HL-60/S4 treated with phorbol 12-myristate 13-acetate at 8.2 ng/mL for 4 days and 3 days (cell line): ENCODE measurements at regions not wholly inside any gene's neighbourhood (a gene's known extent, or its start where the extent isn't known, plus 50 kb on each side); places are given as distances from the start of the nearest gene placed in this dataset.

Source experiments
- in situ Hi-C: fragments of 300-500 bp; cut with MboI; formaldehyde crosslinking; loops from 2 replicates; pipeline ENCODE4 v1.15.0; 2022; ENCODE audit warnings: low sequenced_read_pairs

DNA sequence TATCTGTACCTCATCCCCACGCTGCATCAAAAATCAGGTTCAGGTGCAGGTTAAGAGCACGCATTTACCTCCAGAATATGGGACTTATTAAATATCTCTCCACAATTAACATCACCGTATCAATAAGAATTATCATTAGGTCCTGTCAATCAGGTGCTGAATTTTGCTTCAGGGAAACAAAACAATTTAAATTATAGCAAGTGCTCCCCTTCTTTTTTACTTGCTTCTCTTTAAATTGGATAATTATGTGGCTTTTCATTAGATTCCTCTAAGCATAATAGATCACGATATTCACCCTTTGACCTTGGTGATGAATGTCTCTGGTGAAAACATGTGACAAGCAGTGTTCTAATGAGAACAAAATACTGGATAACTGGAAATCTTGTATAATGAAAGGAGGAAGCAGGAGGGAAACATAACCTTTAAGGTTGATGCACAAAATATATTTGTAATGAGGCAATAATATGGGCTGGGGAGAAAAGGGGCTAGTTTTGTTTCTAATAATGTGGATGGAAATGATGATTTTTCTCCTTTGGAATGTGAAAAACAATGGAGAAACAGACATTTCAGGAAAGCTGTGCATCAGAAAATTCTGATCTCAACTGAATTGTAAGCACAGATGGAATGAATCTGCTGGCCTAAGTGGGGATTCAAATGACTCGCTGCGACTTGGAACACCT lies 166.9 kb downstream of the SNX10 start:
- in situ Hi-C loops, result no loop called here

- in situ Hi-C loops, result no loop called here
Observed at GRCh38 chr7:26459540-26460193, 168.0 kb downstream of the SNX10 start.

- in situ Hi-C loops, result no loop called here
Observed at GRCh38 chr7:26460351-26461085, 168.9 kb downstream of the SNX10 start.

DNA sequence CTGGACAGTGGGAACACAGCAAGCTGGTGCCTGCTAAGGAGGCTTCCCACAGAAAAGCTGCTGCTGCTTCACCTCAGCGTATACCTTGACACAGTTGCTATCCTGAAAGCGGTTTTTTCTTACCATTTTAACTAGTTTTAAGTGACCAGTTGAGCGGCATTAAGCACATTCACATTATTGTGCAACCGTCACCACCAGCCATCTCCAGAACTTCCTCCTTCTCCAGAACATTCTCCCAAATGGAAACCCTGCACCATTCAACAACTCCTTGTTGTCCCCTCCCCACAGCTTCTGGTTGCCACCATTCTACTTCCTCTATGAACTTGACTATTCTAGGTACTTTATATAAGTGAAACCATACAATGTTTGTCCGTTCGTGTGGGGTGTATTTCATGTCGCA lies 169.9 kb downstream of the SNX10 start:
- in situ Hi-C loops, result no loop called here

GRCh38 chr7:26466007-26466406 lies 174.3 kb downstream of the SNX10 start:
- in situ Hi-C loops, result no loop called here

DNA sequence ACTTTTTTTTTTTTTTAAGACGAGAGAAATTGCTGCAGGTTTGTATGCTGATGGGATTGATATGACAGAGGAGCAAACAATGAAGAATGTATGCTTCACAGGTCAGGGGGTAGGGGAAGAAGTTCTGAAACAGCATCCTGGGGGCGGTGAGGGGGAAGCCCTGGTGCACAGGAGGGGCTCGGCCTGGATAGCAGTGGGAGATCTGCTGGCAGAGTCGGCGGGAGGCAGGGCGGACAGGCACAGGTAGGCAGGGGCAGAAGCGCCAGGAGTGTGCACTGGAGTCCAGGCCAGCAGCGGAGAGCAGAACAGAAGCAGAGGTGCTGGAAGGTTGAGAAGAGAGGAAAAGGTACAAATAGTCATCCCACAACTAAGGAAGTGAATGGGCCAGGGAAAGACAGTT lies 175.4 kb downstream of the SNX10 start:
- in situ Hi-C loops, result no loop called here

DNA sequence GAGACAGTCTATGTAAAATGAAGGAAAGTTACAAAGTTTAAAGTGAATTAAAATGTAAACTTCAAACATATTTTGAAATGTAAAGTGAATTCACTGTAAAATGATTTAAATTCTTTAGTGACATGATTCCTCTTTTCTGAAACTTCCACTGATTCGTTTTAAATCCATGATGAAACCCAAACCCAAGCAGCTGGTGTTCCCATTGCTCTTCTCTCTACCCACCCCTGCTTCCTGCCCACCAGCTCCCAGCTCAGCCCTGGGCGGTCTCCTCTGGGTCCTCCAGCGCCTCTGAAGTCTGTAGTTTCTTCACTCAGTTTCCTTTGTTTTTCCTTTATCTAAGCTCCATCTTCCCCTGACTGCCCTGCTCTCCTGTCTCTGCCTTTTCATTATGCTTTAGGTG lies 175.9 kb downstream of the SNX10 start:
- in situ Hi-C loops, result no loop called here

DNA sequence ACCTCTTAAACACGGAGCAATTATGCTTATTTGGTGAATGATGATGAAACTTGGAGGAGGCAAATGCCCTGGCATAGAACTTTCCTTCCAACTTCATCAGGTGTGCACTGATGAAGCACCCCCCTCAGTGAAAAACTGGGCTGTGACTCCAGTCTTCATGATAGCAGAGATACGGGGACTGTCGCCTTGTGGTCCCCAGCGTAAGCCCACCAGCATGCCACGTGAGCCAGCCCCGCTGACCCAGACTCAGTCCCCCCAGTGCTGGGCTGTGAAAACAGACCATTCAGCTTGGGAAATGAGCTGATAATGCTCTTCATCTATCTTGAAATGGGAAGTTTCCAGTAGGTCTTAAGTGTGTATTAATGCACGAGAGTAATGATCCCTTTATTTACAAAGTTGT lies 177.0 kb downstream of the SNX10 start:
- in situ Hi-C loops, result no loop called here

DNA sequence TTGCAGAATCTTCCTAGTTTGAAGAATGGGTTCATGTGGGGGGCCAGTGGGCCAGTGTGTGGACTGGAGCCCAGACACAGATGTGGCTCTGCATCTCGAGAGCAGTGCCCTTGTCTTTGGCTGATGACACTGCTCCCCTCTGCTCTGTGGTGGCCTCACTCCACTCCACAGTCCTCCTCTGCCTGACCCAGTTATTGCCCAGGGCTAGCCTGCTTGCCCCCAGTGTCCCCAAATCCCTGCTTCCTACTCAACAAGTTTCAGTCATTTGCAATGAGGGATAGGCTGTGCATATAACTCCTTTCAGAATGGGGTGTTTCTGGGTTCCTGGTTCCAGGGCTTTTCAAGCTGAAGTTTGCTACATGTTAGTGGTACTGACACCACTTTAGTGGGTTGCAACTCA lies 177.5 kb downstream of the SNX10 start:
- in situ Hi-C loops, result no loop called here

DNA sequence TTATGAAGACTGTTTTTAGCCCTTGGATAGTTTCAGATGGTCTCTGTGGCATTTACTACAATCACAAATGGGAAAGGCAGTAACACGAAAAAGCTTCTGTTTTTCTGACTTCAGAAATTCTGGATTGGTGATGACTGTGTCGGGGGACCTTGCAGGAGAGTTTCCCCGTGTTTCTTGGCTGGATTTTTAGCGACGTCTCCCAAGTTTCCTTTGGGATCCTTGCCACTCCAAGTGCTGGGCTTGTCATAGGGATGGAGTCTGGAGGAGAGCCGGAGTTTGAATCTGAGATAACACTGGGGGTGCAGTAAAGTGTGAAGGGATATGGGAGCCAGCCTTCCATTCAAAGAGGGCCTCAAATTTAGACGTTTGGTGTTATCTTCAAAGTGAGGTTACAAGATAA lies 179.0 kb downstream of the SNX10 start:
- in situ Hi-C loops, result no loop called here

DNA sequence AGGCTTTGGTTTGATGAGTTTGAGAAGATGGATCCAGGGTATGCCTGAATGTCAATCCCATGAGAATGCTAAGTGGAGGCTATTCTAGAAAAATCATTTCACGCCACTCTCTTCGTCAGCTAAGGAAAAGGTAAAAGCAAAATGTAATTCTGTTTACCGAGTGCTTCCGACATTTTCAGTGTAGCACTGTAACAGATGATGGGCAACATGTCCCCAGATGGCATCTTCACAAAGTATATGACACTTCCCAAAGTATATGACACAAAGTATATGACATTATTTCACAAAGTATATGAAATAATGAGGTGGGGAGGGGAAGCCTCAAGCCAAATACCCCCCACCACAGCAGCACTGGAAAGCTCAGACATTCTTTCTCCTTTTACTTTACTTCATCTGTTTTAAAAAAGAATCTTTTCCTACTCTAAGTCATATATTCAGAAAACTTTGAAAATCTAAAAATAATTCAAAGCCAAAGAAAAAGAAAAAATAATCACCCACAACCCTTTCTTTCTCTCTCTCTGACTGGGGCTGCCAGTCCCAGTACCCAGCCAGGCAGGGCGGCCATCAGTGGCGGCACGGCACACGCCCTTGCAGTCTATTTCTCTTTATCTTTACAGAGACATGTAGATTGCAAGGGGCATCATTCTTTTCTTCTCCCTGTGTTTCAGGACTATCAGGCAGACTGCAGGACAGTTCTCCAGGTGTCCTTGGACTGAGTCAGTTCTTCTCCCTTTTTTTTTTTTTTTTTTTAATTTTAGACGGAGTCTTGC lies 179.8 kb downstream of the SNX10 start:
- in situ Hi-C loops, result no loop called here

- in situ Hi-C loops, result no loop called here
Observed at GRCh38 chr7:26472971-26473370, 181.3 kb downstream of the SNX10 start.

GRCh38 chr7:26476271-26476670 lies 184.6 kb downstream of the SNX10 start:
- in situ Hi-C loops, result no loop called here

DNA sequence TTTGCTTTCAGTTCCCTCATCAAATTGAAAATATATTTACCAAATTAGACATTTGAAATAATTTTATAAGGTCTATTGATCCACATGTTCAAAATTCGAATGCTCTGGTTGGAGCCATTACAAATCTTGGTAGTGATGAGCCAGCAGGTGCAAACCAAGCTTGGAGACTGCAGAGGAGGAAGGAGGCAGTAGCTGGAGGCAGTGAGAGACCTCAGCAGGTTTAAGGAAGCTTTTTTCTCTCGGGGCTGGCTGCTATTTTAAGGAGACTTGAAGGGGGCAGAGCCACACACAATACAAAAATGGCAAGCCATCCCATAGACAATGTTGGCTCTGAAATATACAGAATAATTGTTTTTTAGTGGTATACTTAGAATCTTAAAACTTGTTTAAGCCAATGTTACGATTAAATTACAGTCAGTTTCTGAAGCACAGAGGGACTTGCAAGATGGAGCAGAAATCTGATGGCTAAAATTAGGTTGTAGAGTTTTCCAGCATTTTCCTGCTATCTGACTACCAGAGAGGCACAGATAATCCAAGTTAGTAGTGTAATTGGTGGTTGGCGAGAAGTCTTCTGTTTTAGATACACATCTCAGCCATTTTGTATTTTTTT lies 185.8 kb downstream of the SNX10 start:
- in situ Hi-C loops, result no loop called here

DNA sequence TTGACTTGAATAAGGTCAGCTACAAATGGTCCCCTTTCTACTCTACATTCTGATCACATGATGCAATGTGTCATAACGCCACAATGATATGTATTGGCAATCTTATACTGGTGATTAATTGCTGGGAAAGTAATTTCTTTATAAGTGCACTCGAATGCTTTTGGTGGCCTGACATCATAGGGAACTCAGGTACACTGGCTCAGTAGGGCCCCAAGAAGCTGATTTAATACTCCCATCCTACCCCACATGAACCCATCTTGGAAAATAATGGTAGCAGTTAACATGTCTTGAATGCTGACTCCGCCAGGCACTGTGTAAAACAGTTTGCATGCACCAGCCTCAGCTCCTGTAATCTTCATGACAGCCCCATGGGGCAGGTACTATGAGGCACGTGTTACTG lies 186.9 kb downstream of the SNX10 start:
- in situ Hi-C loops, result no loop called here

DNA sequence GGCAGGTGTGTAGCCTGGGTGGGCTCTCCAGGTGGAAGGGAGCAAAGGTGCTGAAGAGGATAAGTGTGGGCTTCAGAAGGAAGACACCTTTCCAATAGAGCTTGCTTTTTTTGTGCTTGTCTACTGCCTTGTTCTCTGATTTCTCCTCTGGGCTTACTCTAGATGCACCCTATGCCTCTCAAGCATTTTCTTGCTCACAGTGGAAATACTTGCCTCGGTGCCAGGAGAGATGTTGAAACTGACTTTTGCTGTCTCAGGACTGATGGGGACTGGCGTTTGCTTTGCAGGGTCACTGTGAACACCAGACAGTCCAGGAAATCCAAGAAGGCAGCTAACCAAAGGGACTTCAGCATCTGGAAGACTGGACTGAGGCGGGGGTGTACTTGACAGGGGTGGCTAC lies 187.9 kb downstream of the SNX10 start:
- in situ Hi-C loops, result no loop called here

GRCh38 chr7:26480156-26480555 lies 188.5 kb downstream of the SNX10 start:
- in situ Hi-C loops, result no loop called here

DNA sequence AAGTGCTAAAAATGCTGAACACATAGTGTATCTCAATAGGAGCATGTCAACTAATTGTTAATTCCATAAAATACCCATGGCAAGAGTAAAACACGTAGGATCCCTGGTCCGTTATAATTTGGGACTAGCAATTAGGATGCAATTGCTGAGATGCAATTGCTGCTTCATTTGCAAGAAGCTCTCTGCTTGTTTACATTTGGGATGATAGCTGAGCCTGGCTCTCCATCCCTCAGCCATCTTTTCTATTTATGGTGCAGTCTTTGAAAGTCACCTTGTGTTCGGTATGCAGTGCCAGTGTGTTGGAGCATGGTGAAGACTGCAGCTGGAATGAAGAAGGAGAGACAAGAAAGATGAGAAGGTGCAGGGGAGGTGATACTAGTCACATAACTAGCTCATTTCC lies 191.3 kb downstream of the SNX10 start:
- in situ Hi-C loops, result no loop called here

GRCh38 chr7:26483843-26484242 lies 192.2 kb downstream of the SNX10 start:
- in situ Hi-C loops, result no loop called here

DNA sequence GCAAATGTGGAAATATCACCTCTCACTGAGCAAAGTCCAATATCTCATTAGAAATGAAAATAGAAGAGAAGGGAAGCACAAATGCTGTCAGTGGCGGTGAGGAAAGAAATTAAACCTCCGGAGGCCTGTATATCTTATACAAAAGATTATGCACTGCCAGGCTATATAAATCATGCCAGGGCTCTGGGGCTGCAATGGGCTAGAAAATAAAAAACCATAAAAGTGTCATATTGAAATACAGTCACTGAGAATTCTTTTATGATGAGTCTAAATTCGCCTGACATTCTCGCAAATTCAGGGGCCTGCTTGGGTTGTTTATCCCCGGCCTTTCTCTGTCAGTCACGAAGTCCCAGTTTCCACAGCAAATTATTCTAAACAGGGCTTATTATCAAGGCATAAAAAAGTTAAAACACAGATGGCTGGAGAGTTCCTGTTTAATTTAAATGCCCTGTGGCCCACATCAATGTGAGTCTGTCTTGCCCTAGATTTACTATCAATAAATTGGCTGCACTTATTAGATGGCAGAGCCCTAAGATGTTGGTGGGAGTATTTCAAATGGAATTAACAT lies 193.8 kb downstream of the SNX10 start:
- in situ Hi-C loops, result no loop called here

GRCh38 chr7:26486153-26486552 lies 194.5 kb downstream of the SNX10 start:
- in situ Hi-C loops, result no loop called here
